H9 (cell line): ENCODE measurements at regions not wholly inside any gene's neighbourhood (a gene's known extent, or its start where the extent isn't known, plus 50 kb on each side); places are given as distances from the start of the nearest gene placed in this dataset.

ENCODE experiments used
- DNase-seq: peaks from one replicate; pipeline ENCODE4 v3.0.0-alpha.2; 2017
- H2AFZ ChIP-seq: one replicate; pipeline ENCODE4 v1.6.1; 2013; ENCODE audit warnings: mild to moderate bottlenecking, low read length, control low read depth, moderate library complexity
- H2AK5ac ChIP-seq: 2 replicates; pipeline ENCODE4 v1.6.1; 2013; ENCODE audit warnings: low read length, control low read depth, mixed read lengths; ENCODE audit not compliant: insufficient read length
- H2BK120ac ChIP-seq: one replicate; pipeline ENCODE4 v1.6.1; 2013; ENCODE audit warnings: low read depth, mild to moderate bottlenecking, low read length, control low read depth, inconsistent platforms; ENCODE audit not compliant: poor library complexity, severe bottlenecking
- H2BK12ac ChIP-seq: 2 replicates; pipeline ENCODE4 v1.6.1; 2013; ENCODE audit warnings: low read length, control low read depth, mixed read lengths, low read depth; ENCODE audit not compliant: insufficient read length
- H2BK15ac ChIP-seq: 2 replicates; pipeline ENCODE4 v1.6.1; 2013; ENCODE audit warnings: low read depth, low read length, control low read depth
- H2BK20ac ChIP-seq: one replicate; pipeline ENCODE4 v1.6.1; 2013; ENCODE audit warnings: low read depth, mild to moderate bottlenecking, low read length, control low read depth, inconsistent platforms; ENCODE audit not compliant: poor library complexity, severe bottlenecking
- H2BK5ac ChIP-seq: 2 replicates; pipeline ENCODE4 v1.6.1; 2013; ENCODE audit warnings: low read length, control low read depth, mixed read lengths; ENCODE audit not compliant: insufficient read length
- H3K14ac ChIP-seq: 2 replicates; pipeline ENCODE4 v1.6.1; 2013; ENCODE audit warnings: low read length, control low read depth; ENCODE audit not compliant: insufficient read depth
- H3K18ac ChIP-seq: 2 replicates; pipeline ENCODE4 v1.6.1; 2013; ENCODE audit warnings: low read depth, mild to moderate bottlenecking, mixed read lengths, low read length, control low read depth; ENCODE audit not compliant: insufficient read length
- H3K23ac ChIP-seq: 2 replicates; pipeline ENCODE4 v1.6.1; 2013; ENCODE audit warnings: low read length, control low read depth, mixed read lengths, low read depth; ENCODE audit not compliant: insufficient read length
- H3K23me2 ChIP-seq: 2 replicates; pipeline ENCODE4 v1.6.1; 2013; ENCODE audit warnings: low read depth, mild to moderate bottlenecking, mixed read lengths, low read length, control low read depth; ENCODE audit not compliant: insufficient read length, poor library complexity, severe bottlenecking
- H3K27ac ChIP-seq: 2 replicates; pipeline ENCODE4 v1.5.1; 2013; ENCODE audit warnings: low read length, control low read depth, mixed read lengths, low read depth; ENCODE audit not compliant: insufficient read length
- H3K27me3 ChIP-seq: 2 replicates; pipeline ENCODE4 v1.6.1; 2013; ENCODE audit warnings: low read length, control low read depth, inconsistent platforms; ENCODE audit not compliant: insufficient read depth
- H3K4ac ChIP-seq: 2 replicates; pipeline ENCODE4 v1.6.1; 2013; ENCODE audit warnings: low read depth, mild to moderate bottlenecking, control low read depth, inconsistent platforms, low read length, moderate library complexity
- H3K4me1 ChIP-seq: 2 replicates; pipeline ENCODE4 v1.6.1; 2013; ENCODE audit warnings: low read length, control low read depth, inconsistent platforms; ENCODE audit not compliant: insufficient read depth
- H3K4me2 ChIP-seq: 2 replicates; pipeline ENCODE4 v1.6.1; 2013; ENCODE audit warnings: low read length, control low read depth, mixed read lengths; ENCODE audit not compliant: insufficient read length, insufficient read depth
- H3K56ac ChIP-seq: 2 replicates; pipeline ENCODE4 v1.6.1; 2013; ENCODE audit warnings: low read depth, mild to moderate bottlenecking, mixed read lengths, low read length, control low read depth; ENCODE audit not compliant: insufficient read length
- H3K79me1 ChIP-seq: 2 replicates; pipeline ENCODE4 v1.6.1; 2013; ENCODE audit warnings: low read depth, mild to moderate bottlenecking, moderate library complexity, low read length, control low read depth, inconsistent platforms; ENCODE audit not compliant: insufficient read depth, poor library complexity, severe bottlenecking
- H3K79me2 ChIP-seq: 2 replicates; pipeline ENCODE4 v1.6.1; 2013; ENCODE audit warnings: low read length, control low read depth, inconsistent platforms; ENCODE audit not compliant: insufficient read depth
- H3K9ac ChIP-seq: 2 replicates; pipeline ENCODE4 v1.6.1; 2013; ENCODE audit warnings: low read length, control low read depth, mixed read lengths; ENCODE audit not compliant: insufficient read length; ENCODE audit errors: extremely low read depth
- H3K9me3 ChIP-seq: one replicate; pipeline ENCODE4 v1.6.1; 2013; ENCODE audit warnings: low read depth, low read length, inconsistent platforms; ENCODE audit not compliant: control insufficient read depth
- H3T11ph ChIP-seq: one replicate; pipeline ENCODE4 v1.6.1; 2013; ENCODE audit warnings: mild to moderate bottlenecking, low read length, control low read depth, inconsistent platforms
- H4K20me1 ChIP-seq: one replicate; pipeline ENCODE4 v1.6.1; 2013; ENCODE audit not compliant: control insufficient read depth, insufficient read length, insufficient read depth
- H4K5ac ChIP-seq: 2 replicates; pipeline ENCODE4 v1.6.1; 2013; ENCODE audit warnings: low read depth, mild to moderate bottlenecking, mixed read lengths, low read length, control low read depth; ENCODE audit not compliant: insufficient read length
- H4K8ac ChIP-seq: replicated peaks from 2 replicates; pipeline ENCODE4 v1.6.1; 2013; ENCODE audit warnings: low read length, control low read depth, mixed read lengths, low read depth; ENCODE audit not compliant: insufficient read length
- H4K91ac ChIP-seq: 2 replicates; pipeline ENCODE4 v1.6.1; 2013; ENCODE audit warnings: low read depth, mild to moderate bottlenecking, moderate library complexity, mixed read lengths, low read length, control low read depth; ENCODE audit not compliant: insufficient read length
- H3K27ac Mint-ChIP-seq, 3 experiments: 2 replicates in 2 of 3; 3 replicates in 1 of 3; pipeline ENCODE4 v1.8.0; 2020 to 2021; ENCODE audit warnings: mixed read lengths in 3 of 3, mild to moderate bottlenecking in 1 of 3, moderate library complexity in 1 of 3
- H3K27me3 Mint-ChIP-seq: 2 replicates; pipeline ENCODE4 v1.8.0; 2021; ENCODE audit warnings: low read depth, mild to moderate bottlenecking, moderate library complexity, mixed read lengths
- H3K36me3 Mint-ChIP-seq, 3 experiments: 2 replicates in 2 of 3; 3 replicates in 1 of 3; pipeline ENCODE4 v1.8.0; 2020 to 2021; ENCODE audit warnings: low read depth in 3 of 3, mixed read lengths in 3 of 3; ENCODE audit not compliant: insufficient read depth in 1 of 3
- H3K4me1 Mint-ChIP-seq, 2 experiments: 2 replicates each; pipeline ENCODE4 v1.8.0; 2020; ENCODE audit warnings: mixed read lengths in 2 of 2
- H3K4me3 Mint-ChIP-seq, 2 experiments: 2 replicates in 1 of 2; 3 replicates in 1 of 2; pipeline ENCODE4 v1.8.0; 2020 to 2021; ENCODE audit warnings: mild to moderate bottlenecking in 2 of 2, mixed read lengths in 2 of 2, moderate library complexity in 1 of 2
- H3K9me3 Mint-ChIP-seq, 2 experiments: 2 replicates in 1 of 2; 3 replicates in 1 of 2; pipeline ENCODE4 v1.8.0; 2020; ENCODE audit warnings: mild to moderate bottlenecking in 2 of 2, mixed read lengths in 2 of 2, moderate library complexity in 1 of 2
- WGBS: extraction: QIAGEN DNeasy Blood & Tissue Kit; methylation state at CpG from one replicate; pipeline ENCODE4 v1.1.7; 2013; ENCODE audit warnings: missing lambda C conversion rate, low lambda C conversion rate, mixed read lengths; ENCODE audit not compliant: insufficient read length; ENCODE audit errors: extremely low coverage; 5-methylcytosine and 5-hydroxymethylcytosine counted together
- TF ChIP-seq, protein P1 (sequence below): fragments of 200-600 bp; sonication (generic); conservative IDR thresholded peaks from 3 replicates; pipeline ENCODE4 v1.8.0; 2021; ENCODE audit warnings: antibody characterized with exemption, mild to moderate bottlenecking

DNA sequence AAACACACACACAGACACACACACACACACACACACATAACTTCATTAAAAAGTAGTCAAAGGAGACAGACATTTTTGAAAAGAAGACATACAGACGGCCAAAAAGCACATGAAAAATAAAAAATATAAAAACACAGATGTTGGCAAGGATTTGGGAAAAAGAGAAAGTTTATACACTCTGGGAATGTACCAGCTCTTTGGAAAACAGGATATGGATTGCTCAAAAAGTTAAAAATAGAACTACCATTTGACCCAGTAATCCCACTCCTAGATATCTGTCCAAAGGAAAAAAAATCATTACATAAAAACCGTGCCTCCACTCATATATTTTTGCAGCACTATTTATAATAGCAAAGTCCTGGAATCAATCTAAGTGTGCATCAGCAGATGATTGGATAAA lies 128.4 kb upstream of the C21orf91 start:
- no peak overlapping the region for H2BK120ac ChIP-seq
- no peak for DNase-seq
- WGBS, result no CpG with 5 or more reads among the region's 2 CpGs
- Mint-ChIP-seq H3K27me3 (no peaks in the 10 kb centered on the region), H3K4me1 (no peaks in the 10 kb centered on the region; a peak in 1 of 4 replicates), H3K36me3 (peaks cover 14 to 29% (median 22%) of the 10 kb centered on the region in 3 experiments), H3K9me3 (peaks cover 10 to 21% of the 10 kb centered on the region in 2 experiments), H3K27ac (no peak overlapping the region), H3K4me3 (no peak overlapping the region)
- no peaks in the 10 kb centered on the region for H3K79me1 ChIP-seq
- H4K91ac ChIP-seq, result no peak overlapping the region
- H2AFZ ChIP-seq, result no peak overlapping the region
- H3K27me3 ChIP-seq, result no peaks in the 10 kb centered on the region
- H4K5ac ChIP-seq, result no peak overlapping the region
- H2BK20ac ChIP-seq, result no peak overlapping the region
- H3K4me2 ChIP-seq, result no peak overlapping the region
- no peaks in the 10 kb centered on the region for H4K20me1 ChIP-seq
- H3K14ac ChIP-seq, result no peak overlapping the region
- H2BK5ac ChIP-seq, result no peak overlapping the region
- no peaks in the 10 kb centered on the region for H3K9me3 ChIP-seq
- no peaks in the 10 kb centered on the region for H3K4me1 ChIP-seq
- H4K8ac ChIP-seq, result no peak overlapping the region
- no peak overlapping the region for H3K4ac ChIP-seq
- no peak overlapping the region for H2AK5ac ChIP-seq
- no peak overlapping the region for H3T11ph ChIP-seq
- TF ChIP-seq, protein P1, sequence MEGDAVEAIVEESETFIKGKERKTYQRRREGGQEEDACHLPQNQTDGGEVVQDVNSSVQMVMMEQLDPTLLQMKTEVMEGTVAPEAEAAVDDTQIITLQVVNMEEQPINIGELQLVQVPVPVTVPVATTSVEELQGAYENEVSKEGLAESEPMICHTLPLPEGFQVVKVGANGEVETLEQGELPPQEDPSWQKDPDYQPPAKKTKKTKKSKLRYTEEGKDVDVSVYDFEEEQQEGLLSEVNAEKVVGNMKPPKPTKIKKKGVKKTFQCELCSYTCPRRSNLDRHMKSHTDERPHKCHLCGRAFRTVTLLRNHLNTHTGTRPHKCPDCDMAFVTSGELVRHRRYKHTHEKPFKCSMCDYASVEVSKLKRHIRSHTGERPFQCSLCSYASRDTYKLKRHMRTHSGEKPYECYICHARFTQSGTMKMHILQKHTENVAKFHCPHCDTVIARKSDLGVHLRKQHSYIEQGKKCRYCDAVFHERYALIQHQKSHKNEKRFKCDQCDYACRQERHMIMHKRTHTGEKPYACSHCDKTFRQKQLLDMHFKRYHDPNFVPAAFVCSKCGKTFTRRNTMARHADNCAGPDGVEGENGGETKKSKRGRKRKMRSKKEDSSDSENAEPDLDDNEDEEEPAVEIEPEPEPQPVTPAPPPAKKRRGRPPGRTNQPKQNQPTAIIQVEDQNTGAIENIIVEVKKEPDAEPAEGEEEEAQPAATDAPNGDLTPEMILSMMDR, result no peak
- H3K27ac ChIP-seq, result no peak overlapping the region
- H3K56ac ChIP-seq, result no peak overlapping the region
- no peak overlapping the region for H3K18ac ChIP-seq
- H3K23ac ChIP-seq, result no peak overlapping the region
- no peaks in the 10 kb centered on the region for H3K23me2 ChIP-seq
- H3K79me2 ChIP-seq, result no peaks in the 10 kb centered on the region
- no peak overlapping the region for H2BK15ac ChIP-seq
- H3K9ac ChIP-seq, result no peak overlapping the region
- H2BK12ac ChIP-seq, result no peak overlapping the region
